Left hindlimb (tissue), 1 donor: ENCODE measurements at regions not wholly inside any gene's neighbourhood (a gene's known extent, or its start where the extent isn't known, plus 50 kb on each side); places are given as distances from the start of the nearest gene placed in this dataset.
"Not testable (repeated sequence)": the region's sequence is repeated elsewhere in the genome, so short reads cannot be mapped to it uniquely, and the experiment has no call there.

Experiments
- DNase-seq: peaks from one replicate; pipeline ENCODE4 v3.0.0-alpha.2; 2018

DNA sequence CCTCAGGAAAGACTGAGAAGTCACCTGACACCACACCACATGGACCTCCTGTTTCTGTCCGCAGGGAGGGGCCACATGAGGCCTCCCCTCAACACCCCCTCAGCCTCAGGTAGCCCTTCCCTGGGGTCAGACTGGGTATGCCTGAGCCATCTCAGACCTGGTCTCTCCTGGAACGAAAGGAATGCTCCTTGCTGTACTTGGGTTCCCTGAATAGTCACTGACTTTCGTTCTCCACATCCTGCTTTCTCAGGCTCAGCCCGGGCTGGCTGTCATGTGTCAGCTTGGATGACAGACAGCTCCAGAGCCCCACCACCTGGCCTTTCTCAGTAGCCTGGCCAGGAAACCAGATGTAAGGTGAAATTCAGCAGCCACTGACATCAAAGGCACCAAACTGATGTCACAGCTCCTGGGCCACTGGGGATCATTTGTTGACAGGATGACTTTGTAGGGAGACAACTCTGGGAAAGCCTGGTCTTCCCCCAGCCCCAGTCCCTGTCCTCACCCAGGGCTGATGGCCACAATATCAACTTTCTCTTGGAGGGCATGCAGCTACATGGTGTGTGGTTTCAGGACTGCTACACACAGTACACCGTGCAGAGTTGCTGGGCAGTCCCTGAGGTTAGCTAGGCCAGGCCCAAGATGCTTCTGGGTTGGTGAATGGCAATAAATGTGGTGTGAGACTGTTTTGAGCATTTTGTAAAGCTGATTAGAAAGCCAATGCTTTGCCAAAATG lies 141.4 kb upstream of the MRPS22 start:
- DNase-seq, result no peak

GRCh38 chr3:139202959-139203349 lies 140.9 kb upstream of the MRPS22 start:
- no peak for DNase-seq

DNA sequence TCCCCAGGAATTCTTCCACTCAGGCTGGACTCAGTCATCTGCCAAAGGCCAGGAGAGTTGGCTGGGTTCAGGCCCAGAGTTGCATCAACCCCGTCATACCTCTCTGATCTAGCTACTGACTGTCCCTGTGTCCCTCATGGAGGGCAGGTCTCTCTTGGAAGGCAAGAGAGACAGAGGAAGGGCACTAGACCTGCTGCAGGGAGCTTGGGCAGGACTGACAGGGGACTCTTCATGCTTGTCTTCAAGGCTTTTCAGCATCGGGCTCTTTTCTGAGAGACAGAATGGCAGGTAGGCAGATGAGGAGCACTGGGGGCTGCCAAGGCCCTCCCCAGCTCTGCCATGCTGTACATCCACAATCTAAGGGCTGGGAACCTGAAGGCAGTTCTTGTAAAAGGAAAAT lies 140.1 kb upstream of the MRPS22 start:
- DNase-seq, result no peak

- no peak for DNase-seq
Observed at GRCh38 chr3:139204728-139205127, 139.1 kb upstream of the MRPS22 start.

DNA sequence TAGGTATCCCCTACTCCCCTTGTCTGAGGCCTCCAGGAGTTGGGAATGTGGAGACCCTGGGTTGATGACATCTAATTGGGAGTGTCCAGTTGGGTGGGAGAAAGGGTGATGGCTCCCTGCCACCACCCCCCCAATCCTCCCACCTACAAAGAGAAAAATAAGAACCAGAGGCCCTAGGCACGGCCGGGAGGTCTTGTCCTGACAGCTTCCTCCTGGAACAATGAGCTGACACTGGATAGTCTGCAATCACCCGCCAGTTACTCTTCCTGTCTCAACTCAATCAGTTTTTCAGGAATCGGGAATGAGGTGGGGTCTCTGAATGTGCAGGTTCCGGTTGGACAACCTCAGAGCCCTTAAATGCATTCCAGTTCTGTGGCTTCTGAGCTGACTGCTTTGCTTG lies 129.9 kb upstream of the MRPS22 start:
- no peak for DNase-seq

DNA sequence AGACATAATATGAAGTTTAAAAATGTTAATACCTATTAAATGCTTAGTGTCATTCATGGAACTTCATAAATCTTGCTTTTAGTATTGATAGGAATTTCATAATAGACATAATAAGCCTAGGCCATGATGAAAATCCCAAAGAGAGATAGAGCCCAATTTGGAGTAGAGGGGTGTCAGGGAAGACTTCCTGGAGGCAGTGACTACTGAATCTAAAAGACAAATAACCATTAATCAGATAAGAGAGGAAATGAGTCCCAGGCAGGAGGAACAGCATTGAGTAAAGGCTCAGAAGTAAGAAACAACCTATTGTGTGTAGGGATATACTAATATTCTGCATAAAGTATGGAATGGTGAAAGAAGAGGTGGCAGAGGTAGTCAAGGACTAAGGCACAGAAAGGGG lies 126.9 kb upstream of the MRPS22 start:
- DNase-seq, result no peak

- DNase-seq, result no peak
Observed at GRCh38 chr3:139217633-139218032, 126.2 kb upstream of the MRPS22 start.

DNA sequence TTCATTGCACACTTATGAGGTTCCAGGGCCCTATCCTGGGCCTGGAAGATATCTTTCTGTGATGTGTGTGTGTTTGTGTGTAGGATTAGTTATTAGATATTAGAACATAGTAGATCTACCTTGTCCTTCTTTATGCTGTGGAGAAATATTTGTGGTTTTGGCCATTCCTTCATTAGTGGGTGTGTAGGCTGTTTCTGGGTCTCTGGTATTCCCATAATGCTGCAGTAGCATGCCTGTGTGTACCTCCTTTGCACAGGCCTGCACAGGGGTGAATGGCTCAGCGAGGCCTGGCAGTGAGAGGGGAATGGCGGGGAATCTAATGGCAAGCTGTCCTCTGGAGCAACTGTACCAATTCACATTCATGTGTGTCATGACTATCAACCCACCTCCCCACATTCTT lies 125.8 kb upstream of the MRPS22 start:
- DNase-seq, result no peak

DNA sequence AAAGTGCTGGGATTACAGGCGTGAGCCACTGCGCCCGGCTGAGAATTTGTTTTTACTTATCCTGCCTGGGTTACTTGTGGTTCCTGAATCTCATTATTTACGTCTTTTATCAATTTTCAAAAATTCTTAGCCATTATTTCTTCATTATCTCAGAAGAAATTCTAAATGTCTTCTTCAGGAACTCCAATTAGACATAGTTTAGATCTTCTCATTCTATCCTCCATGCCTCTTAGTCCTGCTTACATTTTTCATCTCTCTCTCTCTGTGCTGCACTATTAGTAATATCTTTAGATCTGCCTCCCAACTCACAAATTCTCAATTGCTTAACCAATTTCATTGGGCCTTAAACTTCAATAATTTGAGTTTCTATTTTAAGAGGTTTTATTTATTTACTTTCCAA lies 124.4 kb upstream of the MRPS22 start:
- DNase-seq, result no peak

GRCh38 chr3:139222100-139222657 lies 121.6 kb upstream of the MRPS22 start:
- DNase-seq, result no peak

GRCh38 chr3:139225548-139225947 lies 118.3 kb upstream of the MRPS22 start:
- DNase-seq, result no peak

GRCh38 chr3:139226731-139227130 lies 117.1 kb upstream of the MRPS22 start:
- no peak for DNase-seq

GRCh38 chr3:139227165-139227564 lies 116.7 kb upstream of the MRPS22 start:
- DNase-seq, result no peak

DNA sequence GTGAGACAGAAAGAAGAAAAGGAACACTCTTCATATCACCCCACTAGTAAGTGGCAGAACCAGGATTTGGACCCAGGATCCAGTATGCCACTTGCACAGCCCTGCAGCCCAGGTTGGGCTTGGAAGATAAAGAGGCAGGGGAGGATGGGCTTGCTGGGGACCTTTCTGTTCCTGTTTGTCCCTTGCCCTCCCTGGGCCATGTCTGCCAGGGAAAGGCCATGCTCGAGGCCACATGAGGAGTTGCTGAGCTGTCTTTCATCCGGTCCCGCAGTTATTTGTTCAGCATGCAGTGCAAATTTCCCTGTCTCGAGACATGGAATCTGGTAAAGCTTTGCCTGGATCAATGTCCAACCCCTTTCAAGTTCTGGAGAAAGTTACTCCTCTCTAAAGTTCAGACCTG lies 116.0 kb upstream of the MRPS22 start:
- DNase-seq, result no peak

DNA sequence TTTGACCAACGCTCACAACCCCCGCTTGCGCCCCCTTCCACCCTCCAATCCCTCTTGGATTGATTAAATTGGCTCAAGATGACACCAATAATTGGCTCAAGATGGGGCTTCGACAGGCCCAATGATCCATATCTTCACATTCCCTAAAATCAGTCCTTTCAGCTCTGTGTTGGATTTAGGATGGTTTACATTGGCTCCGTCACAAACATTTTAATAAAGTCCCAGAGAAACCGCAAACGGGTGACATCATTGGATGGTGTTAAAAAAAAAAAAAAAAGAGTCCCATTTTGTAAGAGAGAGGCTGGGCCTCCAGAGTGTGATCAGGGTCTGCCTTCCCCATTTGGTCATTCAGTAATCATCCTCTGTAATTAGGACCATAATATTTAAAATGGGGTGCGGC lies 113.4 kb upstream of the MRPS22 start:
- no peak for DNase-seq

DNA sequence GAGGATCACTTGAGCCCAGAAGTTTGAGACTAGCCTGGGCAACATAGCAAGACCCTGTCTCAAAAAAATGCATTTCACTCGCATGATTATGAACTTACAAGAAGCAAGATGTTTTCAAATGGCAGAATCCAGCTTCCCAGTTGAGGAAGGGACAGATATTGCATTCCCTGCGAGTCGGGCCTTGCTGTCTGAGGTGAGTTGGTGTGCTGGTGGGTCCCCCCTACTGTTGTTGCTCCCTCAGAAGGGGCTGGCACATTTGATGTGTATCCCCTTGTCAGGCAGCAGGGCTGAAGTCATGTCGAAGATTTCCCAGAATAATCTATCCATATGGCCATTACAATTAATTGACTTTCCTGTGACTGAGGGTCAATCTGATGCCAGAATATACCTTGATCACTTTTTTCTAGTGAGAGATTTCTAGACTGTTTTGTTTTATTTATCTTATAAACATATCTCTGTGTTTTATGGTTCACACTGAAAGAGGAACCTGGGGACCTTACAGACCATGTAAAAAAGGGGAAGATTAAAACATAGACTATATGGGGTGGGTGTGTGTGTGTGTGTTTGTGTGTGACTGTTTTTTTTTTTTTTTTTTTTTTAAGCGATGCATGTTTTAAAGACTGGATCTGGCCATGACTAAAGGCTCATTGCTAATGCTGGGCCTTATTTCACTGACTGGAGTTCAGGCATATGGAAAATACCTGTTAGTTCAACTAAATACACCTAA lies 112.1 kb upstream of the MRPS22 start:
- no peak for DNase-seq

DNA sequence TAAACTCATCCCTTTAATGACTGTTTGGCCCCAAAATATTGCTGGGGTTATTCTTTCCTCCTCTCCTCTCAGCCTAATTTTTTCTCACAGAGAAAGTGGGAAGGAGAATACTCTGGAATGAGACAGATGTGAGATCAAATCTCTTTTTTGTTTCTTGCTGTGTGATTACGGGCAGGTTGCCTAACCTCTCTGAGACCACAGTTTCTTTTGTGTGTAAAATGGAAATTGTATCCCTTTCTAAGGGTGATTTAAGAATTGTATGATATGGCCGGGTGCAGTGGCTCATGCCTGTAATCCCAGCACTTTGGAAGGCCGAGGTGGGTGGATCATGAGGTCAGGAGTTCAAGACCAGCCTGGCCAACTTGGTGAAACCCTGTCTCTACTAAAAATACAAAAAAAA lies 111.5 kb upstream of the MRPS22 start:
- not testable (repeated sequence) for DNase-seq

DNA sequence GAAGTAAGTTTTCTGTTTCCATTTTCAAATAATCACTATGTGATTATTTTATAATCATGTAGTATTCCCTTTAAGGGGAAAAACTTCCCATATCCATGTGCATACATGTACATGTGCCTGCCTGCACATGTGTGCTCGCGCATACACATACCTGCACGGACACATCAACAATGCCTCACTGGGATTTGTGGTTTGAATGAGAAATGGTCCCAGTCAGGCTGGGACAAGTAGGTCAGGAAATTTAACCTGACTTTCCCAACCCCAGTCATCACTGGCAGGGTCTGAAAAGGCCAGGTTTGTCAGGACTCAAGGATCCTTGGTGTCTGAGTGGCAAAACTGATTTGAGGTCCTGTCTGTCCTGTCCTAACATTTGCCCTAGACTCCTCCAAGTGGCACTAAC lies 109.3 kb upstream of the MRPS22 start:
- no peak for DNase-seq

DNA sequence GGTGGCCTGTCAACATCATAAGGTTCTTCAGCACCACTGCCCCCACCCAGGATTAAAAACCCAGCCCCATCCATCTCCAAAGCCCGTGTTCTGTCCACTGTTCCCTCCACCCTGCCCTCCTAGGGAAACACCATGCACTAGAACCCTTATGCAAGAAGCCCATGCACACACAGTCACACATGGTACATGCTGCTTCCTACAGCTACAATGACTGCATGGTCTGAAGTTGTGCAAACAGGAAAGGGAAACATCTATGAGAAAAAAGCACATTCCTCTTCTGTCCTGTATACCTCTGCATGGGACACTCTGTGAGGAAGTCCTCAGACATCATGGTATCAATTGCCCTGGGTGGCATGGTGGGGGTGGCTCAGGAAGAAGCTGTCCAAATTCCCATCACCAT lies 108.6 kb upstream of the MRPS22 start:
- no peak for DNase-seq

DNA sequence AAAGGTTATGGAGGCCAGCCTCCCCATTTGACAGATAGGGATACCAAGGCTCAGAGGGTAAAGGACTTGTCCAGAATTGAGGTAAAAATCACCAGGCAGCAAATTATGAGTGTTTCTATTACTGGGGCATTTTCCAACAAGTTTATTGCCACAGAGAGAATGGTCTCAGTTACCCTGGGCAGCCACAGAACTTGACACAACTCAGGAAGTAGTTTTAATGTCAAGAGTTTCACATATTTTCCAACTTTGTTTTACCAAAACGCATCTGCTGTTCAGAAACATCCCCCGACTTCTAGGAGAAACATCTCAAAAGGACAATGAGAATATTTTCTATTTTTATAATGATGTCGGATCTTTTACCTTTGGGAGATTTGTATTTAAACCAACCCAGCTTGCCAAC lies 107.5 kb upstream of the MRPS22 start:
- no peak for DNase-seq

GRCh38 chr3:139238281-139239030 lies 105.4 kb upstream of the MRPS22 start:
- DNase-seq, result no peak

DNA sequence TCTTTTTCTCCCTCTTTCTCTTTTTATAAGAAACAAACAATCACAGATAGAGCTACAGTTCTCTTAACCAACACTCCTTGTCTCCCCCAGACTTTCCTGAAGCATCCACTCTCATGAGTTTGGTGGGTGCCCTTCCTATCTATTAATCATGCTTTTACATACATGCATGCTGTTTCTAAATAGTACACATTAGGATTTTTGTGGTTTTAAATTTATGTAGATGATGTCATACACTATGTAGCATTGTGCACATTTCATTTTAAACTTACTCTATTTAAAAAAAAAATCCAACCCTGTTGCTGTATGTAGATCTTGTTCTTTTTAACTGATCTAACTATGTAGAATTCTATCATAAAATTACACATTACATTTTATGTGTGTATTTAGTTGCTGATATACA lies 104.3 kb upstream of the MRPS22 start:
- DNase-seq, result no peak

DNA sequence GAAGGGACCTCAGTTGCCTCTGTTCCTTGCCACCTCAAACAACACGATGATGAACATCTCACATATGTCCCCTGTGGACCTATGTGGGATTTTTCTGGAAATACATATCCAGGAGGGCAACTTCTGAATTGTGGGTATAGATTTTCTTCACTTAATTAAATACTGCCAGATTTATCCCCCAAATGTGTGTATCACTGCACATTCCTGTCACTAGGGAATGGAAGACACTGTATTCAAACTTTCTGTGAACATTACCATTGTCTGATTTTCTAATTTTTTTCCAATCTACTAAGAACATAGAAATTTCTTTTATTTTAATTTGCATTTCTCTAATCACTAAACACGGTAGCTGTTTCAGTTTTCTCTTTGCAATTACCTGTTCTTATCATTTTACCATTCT lies 102.0 kb upstream of the MRPS22 start:
- DNase-seq, result no peak

- DNase-seq, result no peak
Observed at GRCh38 chr3:139243710-139244109, 100.1 kb upstream of the MRPS22 start.
